ENCODE measurements at regions not wholly inside any gene's neighbourhood (a gene's known extent, or its start where the extent isn't known, plus 50 kb on each side); places are given as distances from the start of the nearest gene placed in this dataset.

GRCh38 chr13:110824702-110825300 lies 90.1 kb downstream of the ANKRD10 start:
- ATAC-seq: no peak

GRCh38 chr13:110825516-110825915 lies 89.4 kb downstream of the ANKRD10 start:
- no peak for TF ChIP-seq ZNF565 (CRISPR knock-in tag; conservative IDR thresholded peaks at IDR 0.05; ENCODE audit: low read depth)
- no peak for TF ChIP-seq ZC3H10 (CRISPR knock-in tag; IDR thresholded peaks at IDR 0.05)
- TF ChIP-seq POU6F1 (CRISPR knock-in tag; IDR thresholded peaks at IDR 0.05; ENCODE audit: borderline replicate concordance, low read depth): no peak
- no peak for TF ChIP-seq SNAI2 (CRISPR knock-in tag; IDR thresholded peaks at IDR 0.05)
- no peak for TF ChIP-seq ARNTL (CRISPR knock-in tag; IDR thresholded peaks at IDR 0.05; ENCODE audit: borderline replicate concordance, low read depth)
- no peak for TF ChIP-seq ISL1 (CRISPR knock-in tag; IDR thresholded peaks at IDR 0.05)
- TF ChIP-seq ZFP30 (CRISPR knock-in tag; IDR thresholded peaks at IDR 0.05): no peak
- no peak for TF ChIP-seq ESRRG (CRISPR knock-in tag; IDR thresholded peaks at IDR 0.05)
- TF ChIP-seq CSRNP3 (CRISPR knock-in tag; IDR thresholded peaks at IDR 0.05): no peak
- no peak for TF ChIP-seq CSDC2 (CRISPR knock-in tag; IDR thresholded peaks at IDR 0.05)
- no peak for TF ChIP-seq ZNF70 (CRISPR knock-in tag; IDR thresholded peaks at IDR 0.05)
- no peak for TF ChIP-seq TSHZ2 (CRISPR knock-in tag; IDR thresholded peaks at IDR 0.05)
- no peak for TF ChIP-seq ZFP3 (CRISPR knock-in tag; IDR thresholded peaks at IDR 0.05)
- TF ChIP-seq ZNF8 (CRISPR knock-in tag; IDR thresholded peaks at IDR 0.05): no peak
- TF ChIP-seq BACH2 (CRISPR knock-in tag; IDR thresholded peaks at IDR 0.05; ENCODE audit: borderline replicate concordance): no peak
- no peak for TF ChIP-seq GLIS3 (CRISPR knock-in tag; IDR thresholded peaks at IDR 0.05)
- TF ChIP-seq PATZ1 (CRISPR knock-in tag; IDR thresholded peaks at IDR 0.05; ENCODE audit: borderline replicate concordance): no peak
- no peak for TF ChIP-seq TCF4 (CRISPR knock-in tag; IDR thresholded peaks at IDR 0.05; ENCODE audit: borderline replicate concordance)
- TF ChIP-seq OSR1 (CRISPR knock-in tag; IDR thresholded peaks at IDR 0.05): no peak
- no peak for ATAC-seq

More at GRCh38 chr13:110824702-110825300, 90.1 kb downstream of the ANKRD10 start:
- TF ChIP-seq ZC3H10 (CRISPR knock-in tag; IDR thresholded peaks at IDR 0.05) (no peak), ZFP3 (CRISPR knock-in tag; IDR thresholded peaks at IDR 0.05) (no peak), ZFP30 (CRISPR knock-in tag; IDR thresholded peaks at IDR 0.05) (no peak), OSR1 (CRISPR knock-in tag; IDR thresholded peaks at IDR 0.05) (no peak), POU6F1 (CRISPR knock-in tag; IDR thresholded peaks at IDR 0.05; ENCODE audit: borderline replicate concordance, low read depth) (no peak), ARNTL (CRISPR knock-in tag; IDR thresholded peaks at IDR 0.05; ENCODE audit: borderline replicate concordance, low read depth) (no peak), TOX (CRISPR knock-in tag; IDR thresholded peaks at IDR 0.05; ENCODE audit: borderline replicate concordance) (no peak)

- TF ChIP-seq BACH2 (CRISPR knock-in tag; IDR thresholded peaks at IDR 0.05; ENCODE audit: borderline replicate concordance) (no peak), SNAI2 (CRISPR knock-in tag; IDR thresholded peaks at IDR 0.05) (no peak), PATZ1 (CRISPR knock-in tag; IDR thresholded peaks at IDR 0.05; ENCODE audit: borderline replicate concordance) (no peak), ZFP30 (CRISPR knock-in tag; IDR thresholded peaks at IDR 0.05) (no peak), ZNF70 (CRISPR knock-in tag; IDR thresholded peaks at IDR 0.05) (no peak), ZC3H10 (CRISPR knock-in tag; IDR thresholded peaks at IDR 0.05) (no peak), TCF4 (CRISPR knock-in tag; IDR thresholded peaks at IDR 0.05; ENCODE audit: borderline replicate concordance) (no peak), GLIS3 (CRISPR knock-in tag; IDR thresholded peaks at IDR 0.05) (no peak)
- no peak for ATAC-seq
These were observed 88.8 kb downstream of the ANKRD10 start for GRCh38 chr13:110826101-110826500.
